ENCODE measurements at regions not wholly inside any gene's neighbourhood (a gene's known extent, or its start where the extent isn't known, plus 50 kb on each side); places are given as distances from the start of the nearest gene placed in this dataset.
A peak's percentile ranks its signal among the peaks of the same experiment; 100 is the strongest.
"Not testable (repeated sequence)": the region's sequence is repeated elsewhere in the genome, so short reads cannot be mapped to it uniquely, and the experiment has no call there.

DNA sequence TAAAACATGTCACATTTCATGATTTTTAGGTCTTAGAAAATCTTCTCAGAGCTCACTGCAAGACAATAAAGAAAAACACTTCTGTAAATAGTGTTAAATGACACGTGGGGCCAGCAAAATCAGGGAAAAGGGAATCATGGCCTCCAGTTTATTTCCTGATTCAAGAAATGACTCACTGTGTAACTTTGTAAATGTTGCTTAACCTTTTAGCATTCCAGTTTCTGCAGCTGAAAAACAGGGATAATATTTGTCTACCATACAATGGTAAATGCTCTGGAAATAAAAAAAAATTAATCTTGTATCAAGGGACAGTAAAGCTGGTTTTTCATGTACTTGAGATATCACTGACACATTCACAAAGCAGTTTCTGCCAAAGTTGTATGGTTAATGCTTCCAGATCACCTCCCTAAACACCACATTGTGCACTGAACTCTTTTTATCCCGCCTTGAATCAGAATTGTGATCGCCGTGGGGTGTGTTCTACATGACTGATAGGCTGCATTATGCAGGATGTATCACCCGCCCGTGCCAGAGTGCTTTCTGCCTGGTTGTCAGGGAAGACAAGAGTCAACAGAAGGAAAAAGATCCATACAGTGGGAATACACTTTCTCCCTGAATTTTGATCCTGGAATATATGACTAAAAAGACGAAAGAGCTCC lies 238.8 kb downstream of the IKZF2 start:
- DNase-seq = peak; percentile 12

DNA sequence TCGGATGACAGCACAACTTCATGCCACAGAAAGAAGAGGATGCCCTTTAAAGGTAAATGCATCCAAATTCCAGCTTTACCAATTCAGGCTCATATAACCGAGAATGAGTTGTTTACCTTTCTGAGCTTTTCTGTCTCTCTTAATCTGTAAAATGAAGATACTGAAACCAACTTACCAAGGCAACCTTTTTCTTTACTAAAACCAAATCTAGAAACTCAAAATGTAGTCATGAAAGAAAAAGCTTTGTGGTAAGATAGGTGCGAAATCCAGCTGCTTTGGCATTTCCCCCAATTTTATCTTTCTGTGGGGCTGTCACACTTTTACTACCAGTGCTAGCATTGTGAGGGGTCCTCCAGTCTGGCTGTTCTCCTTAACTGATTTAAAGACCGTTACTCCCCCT lies 240.4 kb downstream of the IKZF2 start:
- DNase-seq = no peak

DNA sequence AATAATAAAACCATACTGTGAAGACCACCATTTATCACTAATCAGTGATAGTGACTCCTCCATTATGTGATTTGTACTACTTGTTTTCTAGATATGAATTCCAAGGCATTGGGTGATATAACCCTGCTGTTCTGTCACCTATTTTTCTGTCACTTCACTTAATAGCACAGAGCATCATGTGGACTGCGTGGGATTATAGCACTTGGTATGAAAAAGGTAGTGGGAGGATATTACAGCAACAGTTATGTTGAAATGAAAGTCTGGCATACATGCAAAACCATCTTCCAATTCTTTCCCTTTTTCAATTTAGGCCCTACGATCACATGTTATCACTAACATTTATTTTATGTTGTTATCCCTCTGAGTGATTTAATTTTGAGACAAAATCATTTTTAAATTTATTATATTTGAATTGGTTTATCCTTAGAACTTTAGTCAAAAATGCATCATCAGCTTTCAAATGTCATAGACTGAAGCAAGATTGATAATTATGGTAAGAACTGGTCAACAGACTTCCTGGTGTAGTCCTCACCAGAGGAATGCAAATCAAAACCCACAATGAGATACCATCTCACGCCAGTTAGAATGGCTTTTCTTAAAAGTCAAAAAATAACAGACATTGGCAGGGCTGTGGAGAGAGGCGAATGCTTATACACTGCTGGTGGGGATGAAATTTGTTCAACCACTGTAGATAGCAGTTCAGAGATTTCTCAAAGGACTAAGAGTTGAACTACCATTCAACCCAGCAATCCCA lies 242.6 kb downstream of the IKZF2 start:
- DNase-seq = peak; percentile 75

DNA sequence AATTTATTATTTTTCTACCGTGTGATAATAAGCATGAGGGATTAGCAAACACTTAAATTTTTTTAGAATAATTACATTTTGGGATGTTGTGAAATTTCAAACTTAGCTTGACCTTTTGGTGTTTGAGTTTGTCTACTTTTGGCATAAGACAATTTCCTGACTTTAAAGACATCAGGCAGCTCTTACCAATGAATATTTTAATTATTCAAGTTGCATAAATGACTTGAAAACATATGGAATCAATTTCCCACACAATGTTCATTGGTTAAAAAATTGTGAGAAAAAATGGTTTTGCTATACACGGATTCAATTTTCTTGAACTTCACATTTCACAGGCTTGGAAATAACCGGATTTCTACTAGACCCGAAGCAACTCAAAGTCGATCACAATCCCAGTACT lies 243.4 kb downstream of the IKZF2 start:
- no peak for DNase-seq

DNA sequence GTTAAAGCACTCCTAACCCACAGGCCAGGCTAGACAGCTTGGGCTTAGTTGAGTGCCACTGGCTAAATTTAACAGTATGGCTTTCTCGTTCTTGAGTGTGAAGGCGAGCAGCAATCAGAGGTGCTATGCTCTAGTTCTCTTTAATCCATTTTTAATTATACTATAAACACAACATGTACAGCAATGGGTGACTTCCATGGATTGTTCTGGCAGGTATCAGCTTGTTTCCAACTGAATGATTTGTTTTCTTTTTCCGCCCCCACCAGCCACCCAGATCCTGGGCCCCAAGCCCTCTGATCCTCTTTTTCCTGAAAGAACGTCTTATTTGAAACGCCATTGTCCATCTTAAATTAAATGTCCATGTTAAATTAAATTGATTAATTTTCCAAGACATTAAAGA lies 244.8 kb downstream of the IKZF2 start:
- no peak for DNase-seq

DNA sequence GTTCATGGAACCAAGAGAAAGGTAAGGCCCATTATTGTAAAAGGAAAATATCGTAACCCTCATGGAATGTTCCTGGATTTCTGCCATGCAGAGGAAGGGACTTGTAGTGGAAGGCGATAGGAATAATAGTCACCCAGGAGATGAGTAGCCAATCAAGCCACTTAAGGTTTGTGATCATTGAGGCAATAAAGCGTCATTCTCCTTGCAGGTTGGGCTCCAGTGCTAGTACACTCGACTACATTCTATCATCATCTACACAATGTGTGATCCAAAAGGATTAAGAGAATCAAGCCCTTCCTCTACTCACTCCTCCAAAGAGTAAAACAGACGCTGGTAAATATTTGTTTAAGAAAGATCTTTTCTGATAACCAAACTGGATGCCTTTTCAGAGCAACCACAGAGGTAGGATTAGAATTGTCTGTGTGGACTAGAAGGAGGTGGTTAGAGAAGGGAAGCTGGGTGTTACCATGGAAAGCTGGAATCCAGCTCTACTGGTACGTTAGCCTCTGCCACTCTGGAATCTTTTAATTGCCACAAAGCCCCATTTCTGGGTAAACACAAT lies 245.7 kb downstream of the IKZF2 start:
- no peak for DNase-seq

DNA sequence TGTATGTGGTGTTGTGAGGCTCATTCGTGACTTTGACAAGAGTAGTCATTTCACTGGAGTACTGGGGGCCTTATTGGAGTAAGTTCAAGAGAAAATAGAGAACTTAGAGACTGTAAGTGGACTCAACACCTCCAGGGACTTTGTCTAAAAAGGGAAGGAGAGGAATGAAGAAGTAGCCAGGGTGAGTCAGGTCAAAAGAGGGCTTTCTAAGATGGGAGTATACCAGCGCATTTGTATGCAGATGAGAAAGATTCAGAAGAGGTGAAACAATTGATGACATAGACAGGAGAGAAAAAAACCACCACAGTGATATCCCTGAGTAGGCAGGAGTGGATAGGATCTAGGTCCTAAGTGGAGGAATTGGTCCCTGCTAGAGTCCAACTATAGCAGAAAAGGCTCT lies 246.8 kb downstream of the IKZF2 start:
- peak; percentile 47 for DNase-seq

DNA sequence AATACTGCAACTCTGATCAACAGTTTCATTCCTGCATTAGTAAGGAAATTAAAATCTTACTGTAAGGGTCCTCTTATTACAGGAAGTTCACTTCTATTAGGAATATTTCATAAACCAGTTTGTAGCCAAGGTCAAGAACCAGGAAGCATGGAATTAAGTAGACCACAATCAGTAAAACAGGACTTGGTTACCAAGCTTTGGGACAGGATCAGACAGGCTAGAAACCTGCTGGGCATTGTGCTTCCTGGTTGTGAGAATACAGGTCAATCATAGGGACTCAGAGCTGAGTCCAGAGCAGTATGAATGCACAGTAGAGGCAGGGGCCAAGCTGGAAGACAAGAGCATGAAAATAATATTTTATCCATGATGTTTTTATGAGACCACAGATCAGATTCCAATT lies 248.0 kb downstream of the IKZF2 start:
- DNase-seq = no peak

DNA sequence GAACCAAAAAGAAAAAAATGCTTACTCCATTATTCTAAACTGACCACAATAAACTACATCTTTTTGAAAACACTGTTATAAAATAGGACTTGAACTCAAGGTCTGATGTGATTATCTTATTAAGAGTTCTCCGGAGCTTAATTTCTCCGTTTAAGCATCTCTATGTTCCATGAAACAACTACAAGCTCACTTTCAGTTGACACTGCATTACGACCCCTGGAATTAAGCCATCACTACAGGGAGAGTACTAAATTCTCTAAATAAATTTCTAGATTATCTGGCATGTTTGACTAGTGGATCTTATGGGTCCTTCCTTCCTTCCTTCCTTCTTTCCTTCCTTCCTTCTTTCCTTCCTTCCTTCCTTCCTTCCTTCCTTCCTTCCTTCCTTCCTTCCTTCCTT lies 249.0 kb downstream of the IKZF2 start:
- no peak for DNase-seq

DNA sequence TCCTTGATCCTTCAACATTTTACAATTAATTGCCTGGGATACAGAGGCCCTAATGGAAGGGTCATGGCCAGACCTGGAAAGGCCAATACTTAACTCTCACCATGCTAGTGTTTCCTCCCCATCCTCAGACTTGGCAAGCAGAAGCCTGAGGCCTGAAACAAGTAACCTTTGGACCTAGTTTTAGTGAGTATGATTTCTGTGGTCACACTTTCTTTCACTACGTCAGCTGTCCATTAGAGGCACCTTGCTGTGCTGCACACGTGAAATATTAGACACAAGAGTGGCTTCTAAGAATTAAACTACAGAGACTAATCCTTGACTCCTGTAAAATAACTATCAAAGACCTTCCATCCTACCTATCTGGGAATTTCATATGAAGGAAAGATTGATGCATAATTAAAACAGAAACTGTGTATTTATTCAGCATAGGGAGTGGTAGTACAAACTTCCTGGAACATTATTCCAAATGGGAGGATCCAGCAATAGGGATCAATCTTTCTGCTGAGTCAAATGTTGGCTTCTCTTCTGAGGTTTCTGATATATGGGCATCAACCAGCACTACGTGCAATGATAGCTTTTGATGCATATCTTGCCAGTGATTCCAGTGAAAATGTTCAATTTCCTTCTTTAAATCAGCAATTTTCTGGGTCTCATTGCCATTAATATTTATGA lies 249.7 kb downstream of the IKZF2 start:
- no peak for DNase-seq

DNA sequence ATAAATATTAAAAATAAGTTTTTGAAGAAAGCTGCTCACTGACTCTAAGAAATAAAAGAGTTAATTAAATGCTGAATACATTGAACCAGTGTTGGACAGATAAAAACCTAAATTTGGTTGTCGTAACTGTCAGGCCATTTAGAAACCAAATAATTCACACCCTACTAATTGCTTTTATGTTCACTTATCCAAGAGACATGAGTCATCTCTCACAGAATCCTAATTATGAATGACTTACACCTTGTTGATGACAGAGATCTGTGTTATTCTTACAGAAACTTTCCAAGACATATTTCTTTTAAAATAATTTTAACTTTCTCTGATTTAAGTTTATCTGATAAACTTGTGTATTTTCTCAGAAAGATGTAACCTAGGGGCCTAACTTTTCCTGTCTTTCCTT lies 250.7 kb downstream of the IKZF2 start:
- DNase-seq = no peak

DNA sequence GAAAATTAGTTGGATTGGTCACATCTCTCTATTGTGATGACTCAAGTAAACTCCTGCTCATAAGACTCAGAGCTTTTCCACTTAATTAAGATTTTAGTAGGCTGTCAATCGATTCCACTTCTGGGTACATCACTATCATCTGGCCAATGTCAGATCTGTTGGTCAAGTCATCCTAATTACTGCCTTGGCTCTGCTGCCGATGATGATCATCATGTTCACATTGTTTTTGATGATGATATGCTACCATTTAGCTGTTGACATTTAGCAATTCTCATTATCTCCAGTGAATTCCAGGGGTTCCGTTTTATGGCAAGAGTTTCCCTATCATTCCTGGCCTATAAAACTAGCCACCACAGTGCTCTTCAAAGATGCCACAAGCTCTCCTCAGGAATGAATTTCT lies 253.4 kb downstream of the IKZF2 start:
- no peak for DNase-seq

DNA sequence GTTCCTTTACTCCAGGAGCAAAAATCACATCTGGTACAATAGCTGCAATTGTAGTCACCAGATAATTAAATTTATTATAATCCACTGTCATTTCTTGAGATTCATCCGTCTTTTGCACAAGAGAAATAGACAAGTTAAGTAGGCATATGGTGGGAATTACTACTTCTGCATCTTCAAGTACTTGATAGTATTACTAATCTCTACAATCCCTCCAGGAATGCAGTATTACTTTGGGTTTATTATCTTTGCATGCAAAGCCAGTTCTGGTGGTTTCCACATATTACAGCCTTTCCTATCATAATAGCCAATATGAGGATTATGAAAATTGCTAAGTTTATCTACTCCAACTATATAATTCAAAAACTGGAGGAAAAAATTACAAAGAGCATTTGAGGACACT lies 254.1 kb downstream of the IKZF2 start:
- DNase-seq = no peak

DNA sequence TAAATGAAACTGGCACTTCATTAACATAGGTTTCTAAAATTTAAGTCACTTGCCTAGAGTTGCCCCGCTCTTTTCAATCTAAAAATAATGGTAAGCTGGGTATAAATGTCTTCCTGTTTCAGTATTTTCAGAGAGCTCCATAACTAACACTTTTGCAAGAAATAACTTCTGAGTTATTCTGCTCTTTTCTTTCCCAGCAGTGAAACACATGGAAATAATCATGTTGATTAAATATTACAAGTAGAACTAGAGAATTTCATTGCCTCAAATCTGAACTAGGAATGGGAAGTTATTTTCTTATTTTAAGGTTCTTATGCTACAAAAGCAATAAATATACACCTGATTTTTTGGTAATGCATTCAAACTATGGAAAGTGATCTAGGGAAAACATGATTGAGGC lies 257.4 kb downstream of the IKZF2 start:
- DNase-seq = no peak

DNA sequence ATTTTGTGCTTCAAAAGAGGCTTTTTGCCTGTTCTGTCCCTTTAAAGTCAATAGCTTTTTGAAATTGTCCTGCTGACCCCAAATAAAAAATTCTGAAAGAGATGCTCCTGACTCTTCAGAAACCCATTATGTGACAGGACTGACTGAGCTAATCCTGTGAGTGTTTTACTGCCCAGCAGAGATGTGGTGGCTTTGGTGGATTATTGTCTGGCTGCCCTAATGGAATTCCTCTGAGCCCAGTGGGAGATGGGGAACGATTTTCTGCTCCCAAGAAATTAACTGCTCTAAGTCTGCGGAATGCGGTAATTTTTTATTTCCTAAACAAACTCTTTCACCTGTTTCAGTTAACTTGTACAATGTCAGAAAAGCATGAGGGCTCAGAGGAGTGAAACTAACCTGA lies 258.2 kb downstream of the IKZF2 start:
- DNase-seq = no peak

DNA sequence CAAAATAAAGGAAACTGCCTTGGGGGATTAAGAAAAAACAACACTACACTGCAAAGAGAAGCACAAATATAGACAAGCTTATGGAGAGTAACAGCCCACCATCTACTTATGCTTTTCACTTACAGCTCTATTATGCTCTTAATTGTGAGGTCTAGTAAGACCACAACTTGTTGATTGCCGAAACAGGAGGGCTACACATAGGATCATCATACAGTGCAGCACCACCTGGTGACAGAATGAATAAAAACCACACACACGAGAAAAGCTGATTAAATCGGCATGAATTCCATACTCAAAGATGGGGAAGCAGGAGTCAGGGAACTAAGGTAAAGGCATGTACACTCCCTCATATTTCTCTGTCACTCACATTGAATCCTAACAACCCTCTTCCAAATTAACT lies 259.2 kb downstream of the IKZF2 start:
- DNase-seq = no peak

DNA sequence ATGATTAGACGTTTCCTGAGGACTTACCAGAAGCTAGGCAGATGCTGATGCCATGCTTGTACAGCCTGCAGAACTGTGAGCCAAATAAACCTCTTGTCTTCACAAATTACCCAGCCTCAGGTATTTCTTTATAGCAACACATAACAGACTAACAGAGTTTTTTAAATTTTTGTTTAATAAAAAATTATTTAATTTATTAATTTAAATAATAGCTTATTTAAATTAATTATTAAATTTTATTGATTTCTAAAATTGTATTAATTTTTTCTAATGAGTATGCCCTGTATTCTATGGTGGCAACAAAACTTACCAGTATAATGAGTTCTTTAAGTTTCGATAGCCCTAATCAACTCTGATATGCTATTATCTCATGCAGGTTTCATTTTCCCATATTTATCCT lies 259.8 kb downstream of the IKZF2 start:
- no peak for DNase-seq

DNA sequence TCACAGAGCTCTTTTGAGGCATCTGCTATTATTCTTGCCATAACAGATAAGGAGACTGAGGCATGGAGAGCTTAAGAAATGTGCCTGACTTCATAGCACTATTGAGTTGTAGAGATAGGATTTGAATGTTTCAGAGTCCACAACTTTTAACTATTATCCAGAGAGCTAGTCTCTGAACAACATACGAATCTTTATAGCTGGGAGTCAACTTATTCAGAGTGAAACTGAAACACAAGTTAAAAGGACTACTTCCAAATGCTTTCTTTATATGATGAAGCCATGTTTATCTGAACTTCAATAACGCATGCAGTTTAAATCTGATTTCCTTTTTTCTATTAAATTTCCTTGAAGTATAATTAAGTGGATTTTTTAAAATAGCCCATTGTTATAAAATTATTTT lies 268.8 kb downstream of the IKZF2 start:
- no peak for DNase-seq

DNA sequence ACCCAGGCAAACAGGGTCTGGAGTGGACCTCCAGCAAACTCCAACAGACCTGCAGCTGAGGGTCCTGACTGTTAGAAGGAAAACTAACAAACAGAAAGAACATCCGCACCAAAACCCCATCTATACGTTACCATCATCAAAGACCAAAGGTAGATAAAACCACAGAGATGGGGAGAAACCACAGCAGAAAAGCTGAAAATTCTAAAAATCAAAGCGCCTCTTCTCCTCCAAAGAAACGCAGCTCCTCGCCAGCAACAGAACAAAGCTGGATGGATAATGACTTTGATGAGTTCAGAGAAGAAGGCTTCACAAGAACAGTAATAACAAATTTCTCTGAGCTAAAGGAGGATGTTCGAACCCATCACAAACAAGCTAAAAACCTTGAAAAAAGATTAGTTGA lies 274.9 kb downstream of the IKZF2 start:
- DNase-seq = not testable (repeated sequence)

DNA sequence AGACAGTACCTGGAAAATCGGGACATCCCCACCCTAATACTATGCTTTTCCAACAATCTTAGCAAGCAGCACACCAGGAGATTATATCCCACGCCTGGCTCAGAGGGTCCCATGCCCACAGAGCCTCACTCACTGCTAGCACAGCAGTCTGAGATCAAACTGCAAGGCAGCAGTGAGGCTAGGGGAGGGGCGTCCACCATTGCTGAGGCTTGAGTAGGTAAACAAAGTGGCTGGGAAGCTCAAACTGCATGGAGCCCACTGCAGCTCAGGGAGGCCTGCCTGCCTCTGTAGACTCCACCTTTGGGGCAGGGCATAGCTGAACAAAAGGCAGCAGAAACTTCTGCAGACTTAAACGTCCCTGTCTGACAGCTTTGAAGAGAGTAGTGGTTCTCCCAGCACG lies 275.5 kb downstream of the IKZF2 start:
- not testable (repeated sequence) for DNase-seq

DNA sequence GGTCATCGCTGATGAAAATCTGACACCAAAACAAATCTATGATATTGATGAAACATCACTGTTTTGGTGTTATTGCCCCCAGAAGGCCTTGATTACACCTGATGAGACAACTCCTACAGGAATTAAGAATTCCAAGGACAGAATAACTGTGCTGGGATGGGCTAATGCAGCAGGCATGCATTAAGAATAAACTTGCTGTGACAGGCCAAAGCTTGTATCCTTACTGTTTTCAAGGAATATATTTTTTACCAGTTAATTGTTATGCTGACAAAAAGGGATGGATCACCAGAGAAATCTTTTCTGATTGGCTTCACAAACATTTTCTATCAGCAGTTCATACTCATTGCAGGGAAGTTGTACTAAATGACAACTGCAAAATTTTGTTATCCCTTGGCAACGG lies 278.2 kb downstream of the IKZF2 start:
- DNase-seq = no peak

DNA sequence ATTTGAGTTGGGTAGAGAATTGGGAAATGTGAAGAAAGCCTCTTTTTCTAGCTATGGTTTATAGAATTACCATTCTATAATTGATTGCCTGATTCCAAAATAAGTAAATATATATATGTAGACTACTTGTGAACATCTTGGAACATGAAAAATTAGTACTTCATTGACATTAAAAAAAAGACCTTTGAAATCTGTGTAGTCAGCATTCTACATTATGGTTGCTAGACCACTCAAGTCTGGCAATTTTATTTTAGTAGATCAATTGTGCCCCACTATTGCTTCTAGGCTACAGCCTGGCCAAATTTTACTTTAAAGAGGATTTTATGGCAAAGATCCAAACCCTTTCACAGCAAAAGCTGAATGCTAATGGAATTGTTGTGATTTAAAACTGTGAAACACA lies 279.8 kb downstream of the IKZF2 start:
- DNase-seq = no peak

DNA sequence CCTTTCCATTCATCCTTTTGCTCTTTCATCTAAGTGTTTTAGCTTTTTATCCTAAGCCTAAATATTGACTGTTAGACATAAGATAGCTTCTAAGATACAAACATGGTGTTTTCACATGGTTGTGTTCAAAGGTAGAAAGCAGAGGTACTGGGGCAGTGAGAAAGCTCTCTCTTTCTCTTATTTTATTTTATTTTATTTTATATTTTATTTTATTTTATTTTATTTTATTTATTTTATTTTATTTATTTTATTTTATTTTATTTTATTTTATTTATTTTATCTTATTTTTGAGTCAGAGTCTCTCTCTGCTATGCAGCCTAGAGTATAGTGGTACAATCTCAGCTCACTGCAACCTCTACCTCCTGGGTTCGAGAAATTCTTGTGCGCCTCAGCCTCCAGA lies 287.2 kb downstream of the IKZF2 start:
- DNase-seq = no peak

DNA sequence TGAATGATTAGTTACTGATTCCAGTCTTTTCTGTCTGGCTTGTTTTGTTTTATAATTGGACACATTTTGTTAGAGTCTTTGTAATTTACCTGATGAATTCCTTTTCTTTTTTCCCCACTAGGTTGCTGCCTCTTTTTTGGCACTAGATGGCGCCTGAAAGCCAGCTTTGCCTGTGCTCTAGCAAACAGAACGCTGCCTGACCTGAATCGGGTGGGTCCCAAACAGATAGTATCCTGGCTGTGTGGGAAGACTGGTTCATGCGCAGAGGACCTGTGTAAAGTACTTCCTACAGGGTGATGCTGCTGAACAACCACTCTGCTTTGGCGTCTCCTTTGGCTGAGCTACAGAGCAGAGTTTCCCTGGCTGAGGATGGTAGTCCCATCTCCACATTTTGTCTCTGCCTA lies 288.2 kb downstream of the IKZF2 start:
- peak; percentile 38 for DNase-seq
